CD4-positive, CD25-positive, alpha-beta regulatory T cell (primary cell): ENCODE measurements at regions not wholly inside any gene's neighbourhood (a gene's known extent, or its start where the extent isn't known, plus 50 kb on each side); places are given as distances from the start of the nearest gene placed in this dataset.

Experiments used
- ATAC-seq, 2 donors: fragments of 150-1000 bp; cut with Tn5 transposase; one replicate each; pipeline ENCODE4 v1.10.0; 2021; ENCODE audit warnings: low read depth in 2 of 2, moderate number of reproducible peaks in 2 of 2, moderate library complexity in 1 of 2
- DNase-seq, 3 donors: peaks; one replicate each; pipeline versions ENCODE4 v3.0.0 to v3.0.0-alpha.2; 2012 to 2022; ENCODE audit warnings: mixed read lengths in 1 of 3
- H3K27ac ChIP-seq: one replicate; pipeline ENCODE4 v1.7.0; 2013; ENCODE audit warnings: mild to moderate bottlenecking, low read length; ENCODE audit not compliant: insufficient read depth, poor library complexity, severe bottlenecking
- H3K27me3 ChIP-seq: one replicate; pipeline ENCODE4 v1.7.0; 2013; ENCODE audit warnings: low read length; ENCODE audit not compliant: control insufficient read depth, insufficient read depth
- H3K36me3 ChIP-seq: one replicate; pipeline ENCODE4 v1.7.0; 2013; ENCODE audit warnings: mild to moderate bottlenecking, low read length, moderate library complexity; ENCODE audit not compliant: control insufficient read depth, insufficient read depth
- H3K4me1 ChIP-seq: 2 replicates; pipeline ENCODE4 v1.7.0; 2013; ENCODE audit warnings: mild to moderate bottlenecking, low read length; ENCODE audit not compliant: insufficient read depth, control insufficient read depth, poor library complexity, severe bottlenecking
- H3K4me3 ChIP-seq: one replicate; pipeline ENCODE4 v1.7.0; 2013; ENCODE audit warnings: low read depth, mild to moderate bottlenecking, low read length, moderate library complexity
- H3K9me3 ChIP-seq, 2 experiments: 1 replicate in 1 of 2; 2 replicates in 1 of 2; pipeline ENCODE4 v1.7.0; 2013; ENCODE audit warnings: low read length in 2 of 2, mild to moderate bottlenecking in 1 of 2, moderate library complexity in 1 of 2; ENCODE audit not compliant: control insufficient read depth in 2 of 2
- H3K27ac Mint-ChIP-seq, 3 donors: one replicate each; pipeline ENCODE4 v1.8.0; 2020 to 2022; ENCODE audit warnings: mild to moderate bottlenecking in 3 of 3, mixed read lengths in 3 of 3, moderate library complexity in 2 of 3
- H3K27me3 Mint-ChIP-seq: one replicate; pipeline ENCODE4 v1.8.0; 2022; ENCODE audit warnings: mild to moderate bottlenecking, mixed read lengths
- H3K36me3 Mint-ChIP-seq: one replicate; pipeline ENCODE4 v1.8.0; 2020; ENCODE audit warnings: mixed read lengths
- H3K4me1 Mint-ChIP-seq, 4 donors: one replicate each; pipeline ENCODE4 v1.8.0; 2020 to 2022; ENCODE audit warnings: mixed read lengths in 4 of 4, mild to moderate bottlenecking in 1 of 4
- H3K4me3 Mint-ChIP-seq, 4 donors: one replicate each; pipeline ENCODE4 v1.8.0; 2020 to 2022; ENCODE audit warnings: mild to moderate bottlenecking in 4 of 4, mixed read lengths in 4 of 4, moderate library complexity in 3 of 4
- H3K9me3 Mint-ChIP-seq, 7 donors: one replicate each; pipeline ENCODE4 v1.8.0; 2020 to 2022; ENCODE audit warnings: mixed read lengths in 7 of 7, mild to moderate bottlenecking in 3 of 7, moderate library complexity in 2 of 7

GRCh38 chr1:227459977-227460376 lies 103.4 kb upstream of the ZNF678 start:
- H3K9me3 Mint-ChIP-seq: no peaks in the 10 kb centered on the region
- peaks cover 16% of the 10 kb centered on the region for H3K27me3 Mint-ChIP-seq
- no peak overlapping the region for H3K4me3 Mint-ChIP-seq
- no peak overlapping the region for H3K27ac Mint-ChIP-seq
- Histone ChIP-seq H3K4me1 (no peaks in the 10 kb centered on the region), H3K27ac (no peak overlapping the region), H3K27me3 (peaks cover 2% of the 10 kb centered on the region), H3K36me3 (no peaks in the 10 kb centered on the region), H3K9me3 (no peaks in the 10 kb centered on the region), H3K4me3 (no peak overlapping the region)
- no peak for ATAC-seq
- no peaks in the 10 kb centered on the region for H3K36me3 Mint-ChIP-seq
- H3K4me1 Mint-ChIP-seq: no peaks in the 10 kb centered on the region
- DNase-seq: no peak

DNA sequence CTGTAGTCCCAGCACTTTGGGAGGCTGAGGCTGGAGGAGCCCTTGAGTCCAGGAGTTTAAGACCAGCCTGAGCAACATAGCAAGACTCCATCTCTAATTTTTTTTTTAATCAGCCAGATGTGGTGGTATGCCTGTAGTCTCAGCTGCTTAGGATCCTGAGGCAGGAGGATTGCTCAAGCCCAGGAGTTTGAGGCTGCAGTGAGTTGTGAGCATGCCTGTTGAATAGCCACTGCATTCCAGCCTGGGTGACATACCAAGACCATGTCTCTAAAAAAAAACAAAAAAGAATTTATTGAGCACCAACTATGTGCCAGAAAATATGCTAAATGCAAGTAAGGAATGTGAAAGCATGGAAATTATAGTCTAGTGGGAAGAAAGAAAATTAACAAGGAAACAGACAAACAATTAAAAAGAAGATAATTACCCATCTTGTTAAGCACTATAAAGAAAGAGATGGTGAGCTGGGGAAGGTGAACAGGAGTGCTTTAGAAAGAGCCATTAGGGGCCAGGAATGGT lies 104.0 kb upstream of the ZNF678 start:
- no peak overlapping the region for H3K27ac ChIP-seq
- H3K4me3 ChIP-seq: no peak overlapping the region
- H3K36me3 ChIP-seq: no peaks in the 10 kb centered on the region
- Mint-ChIP-seq H3K4me1 (no peaks in the 10 kb centered on the region), H3K4me3 (no peak overlapping the region), H3K9me3 (peaks cover 0 to 3% (median 0%) of the 10 kb centered on the region in 7 donors), H3K27ac (no peak overlapping the region), H3K36me3 (no peaks in the 10 kb centered on the region), H3K27me3 (peaks cover 16% of the 10 kb centered on the region)
- DNase-seq (no peak), ATAC-seq (no peak)
- H3K9me3 ChIP-seq: no peaks in the 10 kb centered on the region
- peaks cover 2% of the 10 kb centered on the region for H3K27me3 ChIP-seq
- no peaks in the 10 kb centered on the region for H3K4me1 ChIP-seq

DNA sequence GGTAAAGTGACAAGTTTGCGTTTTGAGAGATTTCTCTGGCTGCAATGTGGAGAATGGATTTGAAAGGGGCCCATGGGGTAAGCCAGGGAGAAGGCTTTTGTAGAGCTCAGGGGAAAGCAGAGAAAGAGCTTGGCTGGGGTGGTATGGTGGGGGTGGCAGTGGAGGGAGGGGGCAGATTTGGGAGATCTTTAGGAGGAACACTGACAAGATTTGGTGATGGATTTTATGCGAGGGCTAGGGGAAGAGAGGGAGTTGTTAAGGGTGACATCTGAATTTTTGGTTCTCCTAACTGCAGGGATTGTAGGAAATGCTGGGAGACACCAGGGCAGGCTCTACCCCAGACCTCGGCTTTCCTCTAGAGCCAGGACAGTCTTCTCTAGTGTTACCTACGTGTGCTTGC lies 108.7 kb upstream of the ZNF678 start:
- Mint-ChIP-seq H3K4me1 (no peaks in the 10 kb centered on the region), H3K36me3 (no peaks in the 10 kb centered on the region), H3K27me3 (peaks cover 5% of the 10 kb centered on the region), H3K4me3 (no peak overlapping the region), H3K9me3 (peaks cover 0 to 4% (median 0%) of the 10 kb centered on the region in 7 donors), H3K27ac (no peak overlapping the region)
- Histone ChIP-seq H3K36me3 (no peaks in the 10 kb centered on the region), H3K27me3 (peaks cover 3% of the 10 kb centered on the region), H3K4me3 (no peak overlapping the region), H3K4me1 (no peaks in the 10 kb centered on the region), H3K27ac (no peak overlapping the region), H3K9me3 (no peaks in the 10 kb centered on the region)
- no peak for DNase-seq
- ATAC-seq: no peak

DNA sequence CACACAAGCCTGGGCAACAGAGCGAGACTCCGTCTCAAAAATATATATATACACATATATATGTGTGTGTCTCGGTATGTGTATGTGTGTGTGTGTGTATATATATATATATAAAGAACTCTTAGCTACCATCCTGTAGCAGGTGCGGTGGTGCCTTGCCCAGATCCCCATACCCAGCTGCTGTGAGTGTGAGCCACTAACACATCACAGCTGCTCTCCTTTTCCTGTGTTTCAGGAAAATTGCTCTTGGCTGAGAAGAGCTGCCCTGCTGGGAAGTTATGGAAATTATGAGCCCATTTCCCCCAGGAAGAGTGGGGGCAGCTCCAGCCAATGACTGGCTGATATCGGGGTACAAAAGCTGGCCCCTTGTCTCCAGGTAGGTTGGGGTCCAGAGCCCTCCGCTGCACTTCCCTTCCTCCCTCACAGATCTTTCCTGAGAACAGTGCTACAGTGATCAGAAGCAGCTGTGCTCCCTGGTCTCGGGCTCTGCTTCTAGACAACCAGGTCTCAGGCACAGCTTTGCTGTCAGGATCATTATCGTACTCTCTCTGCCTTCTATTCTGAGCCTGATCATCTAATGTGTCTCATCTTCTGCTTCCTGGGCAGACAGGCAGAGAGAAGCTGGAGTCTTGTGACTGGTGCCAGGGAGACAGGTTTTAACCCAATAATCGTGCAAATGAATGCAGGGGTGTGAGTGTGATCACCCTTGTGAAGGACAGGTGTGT lies 109.6 kb upstream of the ZNF678 start:
- H3K27ac Mint-ChIP-seq: no peak overlapping the region
- no peaks in the 10 kb centered on the region for H3K9me3 ChIP-seq
- no peaks in the 10 kb centered on the region for H3K4me1 Mint-ChIP-seq
- H3K4me3 ChIP-seq: no peak overlapping the region
- H3K36me3 ChIP-seq: no peaks in the 10 kb centered on the region
- DNase-seq (no peak), ATAC-seq (no peak)
- no peaks in the 10 kb centered on the region for H3K36me3 Mint-ChIP-seq
- H3K4me1 ChIP-seq: no peaks in the 10 kb centered on the region
- H3K27ac ChIP-seq: no peak overlapping the region
- peaks cover 10% of the 10 kb centered on the region for H3K27me3 Mint-ChIP-seq
- H3K4me3 Mint-ChIP-seq: no peak overlapping the region
- H3K9me3 Mint-ChIP-seq: peaks cover 0 to 4% (median 0%) of the 10 kb centered on the region in 7 donors
- H3K27me3 ChIP-seq: peaks cover 3% of the 10 kb centered on the region

DNA sequence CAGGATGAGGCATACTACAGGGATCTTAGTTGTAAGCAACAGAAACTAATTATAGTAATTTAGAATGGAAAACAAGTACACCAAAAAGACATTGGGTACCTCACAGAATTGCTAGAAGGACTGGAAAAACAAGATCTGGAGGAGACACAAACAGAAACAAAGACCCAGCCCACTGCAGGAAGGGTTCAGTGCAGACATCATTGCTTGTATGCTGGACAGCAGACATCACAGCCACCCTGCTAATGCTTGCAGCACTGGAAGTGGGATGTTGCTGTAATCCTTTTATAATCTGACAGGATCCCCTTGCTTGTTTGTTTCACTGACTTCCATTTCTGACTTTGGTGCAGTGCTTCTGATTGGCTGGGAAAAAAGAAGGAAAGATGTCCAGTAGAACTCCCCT lies 111.4 kb upstream of the ZNF678 start:
- H3K9me3 ChIP-seq: no peaks in the 10 kb centered on the region
- Mint-ChIP-seq H3K36me3 (no peaks in the 10 kb centered on the region), H3K9me3 (peaks cover 0 to 4% (median 0%) of the 10 kb centered on the region in 7 donors), H3K27me3 (peaks cover 10% of the 10 kb centered on the region), H3K4me3 (no peak overlapping the region), H3K27ac (no peak overlapping the region), H3K4me1 (no peaks in the 10 kb centered on the region)
- peaks cover 5% of the 10 kb centered on the region for H3K27me3 ChIP-seq
- H3K4me1 ChIP-seq: no peaks in the 10 kb centered on the region
- DNase-seq: no peak
- no peak overlapping the region for H3K4me3 ChIP-seq
- no peak for ATAC-seq
- no peaks in the 10 kb centered on the region for H3K36me3 ChIP-seq
- H3K27ac ChIP-seq: no peak overlapping the region

GRCh38 chr1:227451057-227451456 lies 112.3 kb upstream of the ZNF678 start:
- no peaks in the 10 kb centered on the region for H3K4me1 Mint-ChIP-seq
- peaks cover 5% of the 10 kb centered on the region for H3K27me3 ChIP-seq
- H3K36me3 Mint-ChIP-seq: no peaks in the 10 kb centered on the region
- peaks cover 0 to 4% (median 0%) of the 10 kb centered on the region in 7 donors for H3K9me3 Mint-ChIP-seq
- ATAC-seq: no peak
- no peaks in the 10 kb centered on the region for H3K4me1 ChIP-seq
- H3K36me3 ChIP-seq: no peaks in the 10 kb centered on the region
- H3K9me3 ChIP-seq: no peaks in the 10 kb centered on the region
- H3K4me3 Mint-ChIP-seq: no peak overlapping the region
- no peak for DNase-seq
- no peak overlapping the region for H3K27ac Mint-ChIP-seq
- no peak overlapping the region for H3K4me3 ChIP-seq
- no peak overlapping the region for H3K27ac ChIP-seq
- H3K27me3 Mint-ChIP-seq: peaks cover 7% of the 10 kb centered on the region

GRCh38 chr1:227450489-227450888 lies 112.9 kb upstream of the ZNF678 start:
- Mint-ChIP-seq H3K36me3 (no peaks in the 10 kb centered on the region), H3K4me3 (no peak overlapping the region), H3K9me3 (peaks cover 0 to 4% (median 0%) of the 10 kb centered on the region in 7 donors), H3K4me1 (no peaks in the 10 kb centered on the region), H3K27me3 (peaks cover 4% of the 10 kb centered on the region), H3K27ac (no peak overlapping the region)
- Histone ChIP-seq H3K27ac (no peak overlapping the region), H3K36me3 (no peaks in the 10 kb centered on the region), H3K4me3 (no peak overlapping the region), H3K4me1 (no peaks in the 10 kb centered on the region), H3K9me3 (no peaks in the 10 kb centered on the region), H3K27me3 (peaks cover 5% of the 10 kb centered on the region)
- DNase-seq (no peak), ATAC-seq (no peak)
